ENCODE measurements at regions not wholly inside any gene's neighbourhood (a gene's known extent, or its start where the extent isn't known, plus 50 kb on each side); places are given as distances from the start of the nearest gene placed in this dataset.

- H3K9ac ChIP-seq (ENCODE audit: low read length) = no peak overlapping the region
- H3K4me3 ChIP-seq (ENCODE audit: low read length) = no peak overlapping the region
- H3K4me1 ChIP-seq (ENCODE audit: control insufficient read depth, insufficient read depth, low read length) = no peaks in the 10 kb centered on the region
- H3K36me3 ChIP-seq (ENCODE audit: control insufficient read depth, insufficient read depth, low read length, severe bottlenecking) = no peaks in the 10 kb centered on the region
- DNase-seq (ENCODE audit: low read depth) = peak; percentile 24
- H3K9me3 ChIP-seq (ENCODE audit: control insufficient read depth, low read length) = peaks cover 15% of the 10 kb centered on the region
- H3K27me3 ChIP-seq (replicated peaks; ENCODE audit: control insufficient read depth, insufficient read depth, low read length) = no peaks in the 10 kb centered on the region
Measured at GRCh38 chr5:53825926-53826325, 265.5 kb downstream of the NDUFS4 start.

GRCh38 chr5:53826504-53826903, 266.1 kb downstream of the NDUFS4 start:
- Histone ChIP-seq H3K9me3 (ENCODE audit: control insufficient read depth, low read length) (peaks cover 20% of the 10 kb centered on the region), H3K36me3 (ENCODE audit: control insufficient read depth, insufficient read depth, low read length, severe bottlenecking) (no peaks in the 10 kb centered on the region), H3K4me1 (ENCODE audit: control insufficient read depth, insufficient read depth, low read length) (no peaks in the 10 kb centered on the region), H3K9ac (ENCODE audit: low read length) (no peak overlapping the region), H3K4me3 (ENCODE audit: low read length) (no peak overlapping the region), H3K27me3 (replicated peaks; ENCODE audit: control insufficient read depth, insufficient read depth, low read length) (no peaks in the 10 kb centered on the region)
- DNase-seq (ENCODE audit: low read depth) = no peak

GRCh38 chr5:53827211-53827651, 266.8 kb downstream of the NDUFS4 start:
- no peak overlapping the region for H3K4me3 ChIP-seq (ENCODE audit: low read length)
- no peaks in the 10 kb centered on the region for H3K4me1 ChIP-seq (ENCODE audit: control insufficient read depth, insufficient read depth, low read length)
- H3K36me3 ChIP-seq (ENCODE audit: control insufficient read depth, insufficient read depth, low read length, severe bottlenecking) = no peaks in the 10 kb centered on the region
- no peak for DNase-seq (ENCODE audit: low read depth)
- H3K9ac ChIP-seq (ENCODE audit: low read length) = no peak overlapping the region
- peaks cover 18% of the 10 kb centered on the region for H3K9me3 ChIP-seq (ENCODE audit: control insufficient read depth, low read length)
- no peaks in the 10 kb centered on the region for H3K27me3 ChIP-seq (replicated peaks; ENCODE audit: control insufficient read depth, insufficient read depth, low read length)

- no peak overlapping the region for H3K9ac ChIP-seq (ENCODE audit: low read length)
- H3K36me3 ChIP-seq (ENCODE audit: control insufficient read depth, insufficient read depth, low read length, severe bottlenecking) = no peaks in the 10 kb centered on the region
- no peaks in the 10 kb centered on the region for H3K27me3 ChIP-seq (replicated peaks; ENCODE audit: control insufficient read depth, insufficient read depth, low read length)
- no peaks in the 10 kb centered on the region for H3K4me1 ChIP-seq (ENCODE audit: control insufficient read depth, insufficient read depth, low read length)
- DNase-seq (ENCODE audit: low read depth) = no peak
- H3K9me3 ChIP-seq (ENCODE audit: control insufficient read depth, low read length) = peaks cover 12% of the 10 kb centered on the region
- no peak overlapping the region for H3K4me3 ChIP-seq (ENCODE audit: low read length)
Measured at GRCh38 chr5:53831496-53831895, 271.1 kb downstream of the NDUFS4 start.
